Stimulated activated CD4-positive, alpha-beta T cell treated with anti-CD3 and anti-CD28 coated beads, Interleukin-1b, Interleukin-23, amount 100 ng/mL, for 48 hours (primary cell): ENCODE measurements at regions not wholly inside any gene's neighbourhood (a gene's known extent, or its start where the extent isn't known, plus 50 kb on each side); places are given as distances from the start of the nearest gene placed in this dataset.
A peak's percentile ranks its signal among the peaks of the same experiment; 100 is the strongest.

ENCODE experiments used
- DNase-seq: peaks from one replicate; pipeline ENCODE4 v3.0.0-alpha.2; 2020

DNA sequence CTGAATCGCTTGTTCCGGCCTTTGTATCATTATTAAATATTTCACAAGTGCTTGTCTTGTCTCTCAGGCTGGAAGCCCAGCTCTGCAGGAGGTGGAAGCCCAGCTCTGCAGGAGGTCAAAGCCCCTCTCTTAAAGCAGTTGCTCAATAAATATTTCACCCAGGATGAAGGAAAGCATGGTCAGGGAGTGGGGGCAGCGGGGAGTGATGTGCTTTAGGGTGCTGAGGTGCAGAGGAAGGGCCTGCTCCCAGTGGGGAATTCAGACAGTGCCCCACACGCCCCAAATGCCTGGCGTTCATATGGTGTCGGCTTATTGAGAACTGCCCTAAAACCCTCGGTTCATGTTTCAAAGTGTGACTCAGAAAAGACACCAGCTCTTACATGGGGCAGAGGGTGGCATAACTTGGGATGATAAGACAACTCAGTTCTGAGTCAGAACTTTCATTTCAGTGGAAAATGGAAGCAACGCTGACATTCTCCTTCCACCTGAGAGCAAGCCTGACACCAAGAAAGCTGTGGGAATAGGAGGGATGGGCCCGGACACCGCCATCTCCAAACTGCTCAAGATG lies 114.3 kb upstream of the DAP start:
- DNase-seq = no peak

DNA sequence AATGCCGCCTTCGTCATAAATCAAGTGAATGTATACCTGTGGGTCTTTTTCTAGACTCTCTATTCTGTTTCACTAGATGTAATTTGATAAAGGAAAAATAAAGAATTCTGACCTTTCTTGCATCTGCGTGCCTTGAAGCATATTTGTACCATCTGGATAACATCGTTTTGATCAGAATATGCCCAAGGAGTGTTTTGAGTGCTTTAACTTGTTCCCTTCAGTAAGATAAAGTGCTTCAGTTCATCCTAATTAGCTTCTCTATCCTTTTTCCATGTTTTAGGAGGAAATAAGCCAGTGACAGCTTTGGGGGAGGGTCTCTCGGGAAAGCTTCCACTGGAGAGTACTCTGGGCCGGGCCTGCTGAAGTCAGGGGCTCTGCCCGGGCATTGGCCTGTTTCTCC lies 113.5 kb upstream of the DAP start:
- DNase-seq = no peak

DNA sequence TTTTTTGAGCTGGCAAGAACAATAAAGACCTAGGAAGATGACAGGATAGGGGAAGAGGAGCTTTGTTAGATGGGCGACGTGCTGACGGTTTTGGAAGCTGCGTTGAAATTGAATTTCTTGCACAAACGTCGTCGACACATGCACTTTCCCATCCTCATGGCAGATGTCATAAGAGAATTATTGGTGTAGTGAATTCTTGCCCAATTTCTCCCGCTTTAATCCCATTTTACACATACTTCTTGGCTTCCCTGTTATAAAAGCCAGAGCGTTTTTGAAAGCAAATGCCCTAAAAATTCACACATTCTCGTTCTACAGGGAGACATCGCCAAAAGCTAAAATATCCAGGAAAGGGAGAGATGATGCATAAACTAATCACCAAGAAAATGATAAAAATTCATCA lies 109.8 kb upstream of the DAP start:
- no peak for DNase-seq

DNA sequence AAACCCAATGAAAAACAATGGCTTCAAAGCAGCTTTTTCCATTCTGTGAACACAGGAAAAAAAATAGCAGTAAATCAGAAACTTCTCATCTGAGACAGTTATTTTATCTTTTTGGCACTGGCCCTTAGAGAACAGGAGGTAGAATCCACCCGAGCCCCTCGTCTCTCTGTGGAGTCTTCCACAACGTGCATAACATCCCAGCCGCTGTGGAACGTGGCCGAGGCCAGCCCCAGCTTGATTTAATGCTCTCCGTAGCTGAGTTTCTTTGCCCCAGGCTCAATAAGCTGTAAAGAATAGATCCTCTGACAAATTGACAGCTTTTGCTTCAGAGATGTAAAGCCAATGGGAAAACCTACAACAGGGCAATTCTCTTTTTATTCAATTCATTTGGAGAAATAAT lies 107.9 kb upstream of the DAP start:
- no peak for DNase-seq

DNA sequence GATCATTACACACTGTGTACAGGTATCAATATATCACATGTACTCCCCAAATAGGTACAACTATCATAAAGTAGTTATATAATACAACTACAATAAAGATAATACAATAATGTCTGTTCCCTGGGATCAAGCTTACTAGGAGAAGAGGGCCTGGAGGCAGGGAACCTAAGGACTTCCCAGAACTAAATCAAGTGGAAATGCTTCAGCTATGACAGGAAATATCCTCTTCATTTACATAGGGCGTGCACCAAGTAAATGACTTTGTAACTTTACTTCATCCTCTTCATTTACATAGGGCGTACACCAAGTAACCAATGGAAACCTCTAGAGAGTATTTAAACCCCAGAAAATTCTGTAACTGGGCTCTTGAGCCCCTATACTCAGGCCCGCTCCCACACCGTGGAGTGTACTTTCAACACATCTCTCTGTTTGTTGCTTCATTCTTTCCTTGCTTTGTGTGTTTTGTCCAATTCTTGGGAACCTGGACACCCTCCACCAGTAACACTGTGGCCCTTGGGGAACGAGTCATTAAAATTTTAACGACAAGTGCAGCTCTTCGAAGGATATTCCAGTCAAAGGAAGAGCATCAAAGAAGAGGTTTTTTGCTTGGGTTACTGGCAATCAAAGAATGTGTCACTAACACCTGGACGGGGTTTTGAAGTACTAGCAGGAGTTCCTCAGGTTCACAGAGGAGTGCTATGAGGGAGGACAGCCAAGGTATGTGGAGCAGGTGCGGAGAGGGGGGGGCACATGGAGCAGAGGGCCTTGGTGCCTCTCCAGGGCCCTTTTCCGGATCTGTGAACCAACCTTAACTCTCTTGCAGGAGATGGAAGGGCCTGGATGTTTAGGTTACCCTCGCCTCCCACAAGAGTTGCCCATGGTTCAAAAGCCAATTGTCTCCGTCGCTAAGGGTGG lies 106.6 kb upstream of the DAP start:
- no peak for DNase-seq

DNA sequence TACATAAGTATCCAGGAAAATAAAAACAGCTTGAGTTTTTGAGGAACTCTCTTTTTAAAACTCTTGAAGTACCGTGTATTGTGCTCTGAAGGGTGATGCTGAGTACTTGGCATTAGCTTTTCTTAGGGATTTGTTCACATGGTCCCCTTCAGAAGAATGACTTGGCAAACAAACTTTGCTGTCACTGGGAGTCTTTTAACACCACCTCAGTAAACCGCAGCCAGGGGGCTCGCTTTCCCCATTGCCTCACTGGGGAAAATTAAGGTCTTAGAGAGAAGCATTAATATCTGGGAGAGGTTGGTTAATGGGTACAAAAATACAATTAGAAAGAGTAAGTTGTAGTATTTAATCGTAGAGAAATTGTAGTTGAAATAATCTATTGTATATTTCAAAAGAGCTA lies 105.9 kb upstream of the DAP start:
- DNase-seq = no peak

DNA sequence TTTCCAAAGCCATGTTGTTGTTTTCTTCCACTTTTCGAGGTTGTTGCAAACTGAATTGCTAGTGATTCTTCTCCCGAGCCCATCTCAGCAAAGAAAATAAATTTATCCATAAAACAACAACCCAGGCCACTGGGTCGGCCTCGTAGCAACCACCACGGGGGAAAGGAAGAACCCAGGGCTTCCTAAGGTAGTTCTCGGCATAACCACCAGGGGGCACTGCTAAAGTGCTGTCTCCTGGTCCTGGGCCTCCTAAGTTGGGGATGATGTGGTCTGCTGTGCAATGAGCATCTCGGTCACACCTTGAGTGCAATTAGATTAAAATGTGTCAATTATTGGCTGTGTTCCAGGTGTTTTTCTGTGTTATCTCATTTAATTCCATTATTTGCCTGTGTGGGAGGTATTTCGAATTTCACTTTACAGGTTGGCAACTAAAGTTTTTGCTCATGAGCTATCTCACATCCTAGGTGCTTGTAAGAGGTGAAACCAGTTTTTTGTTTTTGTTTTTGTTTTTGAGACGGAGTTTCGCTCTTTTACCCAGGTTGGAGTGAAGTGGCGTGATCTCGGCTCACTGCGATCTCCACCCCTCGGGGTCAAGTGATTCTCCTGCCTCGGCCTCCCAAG lies 102.8 kb upstream of the DAP start:
- peak; percentile 54 for DNase-seq

DNA sequence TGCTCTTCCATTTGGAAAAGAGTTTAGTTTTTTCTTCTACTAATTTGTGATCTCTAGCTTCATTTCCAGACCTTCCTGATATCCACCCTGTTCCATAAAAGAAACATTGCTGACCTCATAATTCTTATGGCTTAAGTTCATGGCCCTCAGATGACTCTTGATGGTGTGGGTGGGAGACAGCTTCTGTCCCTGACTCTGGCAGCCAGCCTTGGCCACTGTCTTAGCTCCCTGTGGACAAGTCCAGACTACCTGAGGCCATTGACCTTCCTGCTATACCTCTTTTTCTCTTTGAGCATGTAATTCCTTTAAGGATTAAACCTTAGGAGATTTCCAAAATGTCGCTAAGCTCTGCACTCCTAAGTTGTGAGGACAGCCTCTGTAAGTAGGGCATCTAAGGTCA lies 101.1 kb upstream of the DAP start:
- no peak for DNase-seq

DNA sequence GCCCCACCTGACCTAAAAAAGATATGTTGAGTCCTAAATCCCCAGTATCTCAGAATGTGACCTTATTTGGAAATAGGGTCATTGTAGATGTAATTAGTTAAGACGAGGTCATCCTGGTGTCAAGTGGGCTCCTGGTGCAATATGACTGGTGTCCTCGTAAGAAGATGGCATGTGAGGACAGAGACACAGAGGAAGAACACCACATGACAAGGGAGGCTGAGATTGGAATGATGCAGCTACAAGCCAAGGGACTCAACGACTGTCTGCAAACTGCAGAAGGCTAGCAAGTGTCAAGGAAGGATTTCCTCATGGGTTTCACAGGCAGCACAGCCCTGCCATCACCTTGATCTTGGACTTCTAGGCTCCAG lies 100.4 kb upstream of the DAP start:
- DNase-seq = no peak

DNA sequence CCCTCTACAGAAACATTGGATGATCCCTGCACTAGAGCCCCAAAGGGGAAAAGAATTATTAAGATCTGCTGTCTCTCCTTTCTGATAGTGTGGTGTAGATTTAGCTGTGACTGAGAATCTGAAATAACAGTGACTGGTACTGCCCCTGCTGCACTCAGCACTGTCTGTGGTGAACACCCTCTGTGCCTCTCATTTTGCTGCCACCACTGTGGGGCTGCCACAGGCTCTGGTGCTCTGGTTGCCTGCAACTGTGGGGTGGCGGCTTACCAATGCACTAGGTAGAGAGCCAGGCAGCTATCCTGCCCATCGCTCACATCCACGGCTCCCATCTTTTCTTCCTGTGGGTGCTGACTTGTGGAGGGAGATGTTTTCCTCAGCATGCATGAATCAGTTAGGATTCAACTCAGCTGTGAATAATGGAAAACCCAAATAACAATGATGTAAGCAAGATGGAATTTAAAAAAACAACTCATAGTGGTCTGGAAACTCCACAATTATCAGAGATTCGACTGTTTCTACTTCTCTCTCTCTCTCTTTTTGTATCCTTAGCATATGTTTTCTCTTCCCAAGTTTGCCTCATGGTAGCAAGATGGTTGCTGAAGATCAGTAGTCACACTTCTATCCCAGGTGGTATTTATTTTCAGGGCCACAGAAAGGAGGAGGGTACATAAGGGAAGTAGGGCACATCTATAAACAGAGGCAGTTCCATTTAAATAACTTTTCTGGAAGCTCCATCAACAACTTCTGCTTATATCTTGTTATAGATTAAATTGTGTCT lies 99.8 kb upstream of the DAP start:
- no peak for DNase-seq

DNA sequence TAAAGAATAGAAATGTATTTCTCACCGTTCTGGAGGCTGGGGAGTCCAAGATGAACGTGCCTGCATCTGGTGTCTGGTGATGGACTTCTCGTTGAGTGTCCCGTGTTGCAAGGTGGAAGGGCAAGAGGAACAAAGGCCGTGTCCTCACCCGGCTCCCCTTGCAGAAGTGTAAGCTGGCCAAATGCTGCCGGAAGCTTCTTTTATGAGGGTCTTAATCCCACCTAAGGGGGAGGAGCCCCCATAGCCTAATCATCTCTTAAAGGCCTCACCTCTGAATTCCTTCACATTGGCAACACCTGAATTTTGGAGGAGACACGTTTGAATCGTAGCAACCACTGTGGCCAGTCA lies 99.1 kb upstream of the DAP start:
- DNase-seq = no peak

DNA sequence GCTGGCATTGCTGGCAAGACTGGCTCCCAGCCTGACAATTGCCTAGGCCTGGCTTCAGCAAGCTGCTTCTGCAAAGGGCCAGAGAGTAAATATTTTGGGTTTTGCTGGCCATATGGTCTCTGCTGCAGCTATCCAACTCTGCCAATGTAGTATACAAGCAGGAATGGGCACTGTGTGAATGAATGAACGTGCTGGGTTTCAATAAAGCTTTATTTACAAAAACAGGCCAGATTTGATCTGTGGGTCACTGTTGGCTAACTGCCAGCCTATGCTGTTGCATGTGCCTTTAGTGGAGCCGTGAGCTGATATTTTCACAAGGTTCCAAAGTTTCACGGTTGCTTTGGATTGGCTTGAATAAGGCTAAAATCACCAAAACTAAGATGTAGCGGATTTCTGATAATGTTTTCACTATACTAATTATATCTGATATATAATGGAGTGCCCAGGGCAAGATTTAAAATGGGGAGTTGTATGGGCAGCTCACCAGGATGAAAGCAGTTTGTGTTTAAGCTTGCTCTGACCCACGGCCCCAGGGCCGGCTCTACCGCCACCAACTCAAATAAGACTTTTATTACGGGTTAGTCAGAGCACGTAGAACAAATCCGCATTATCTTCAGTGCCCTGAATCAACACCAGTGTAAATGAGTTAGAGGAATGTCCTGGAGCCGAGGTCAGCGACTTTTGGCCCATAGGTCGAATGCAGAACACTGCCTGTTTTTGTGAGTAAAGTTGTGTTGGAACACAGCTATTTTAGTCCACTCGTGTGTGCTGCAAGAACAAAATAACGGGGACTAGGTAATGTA lies 98.6 kb upstream of the DAP start:
- DNase-seq = no peak

DNA sequence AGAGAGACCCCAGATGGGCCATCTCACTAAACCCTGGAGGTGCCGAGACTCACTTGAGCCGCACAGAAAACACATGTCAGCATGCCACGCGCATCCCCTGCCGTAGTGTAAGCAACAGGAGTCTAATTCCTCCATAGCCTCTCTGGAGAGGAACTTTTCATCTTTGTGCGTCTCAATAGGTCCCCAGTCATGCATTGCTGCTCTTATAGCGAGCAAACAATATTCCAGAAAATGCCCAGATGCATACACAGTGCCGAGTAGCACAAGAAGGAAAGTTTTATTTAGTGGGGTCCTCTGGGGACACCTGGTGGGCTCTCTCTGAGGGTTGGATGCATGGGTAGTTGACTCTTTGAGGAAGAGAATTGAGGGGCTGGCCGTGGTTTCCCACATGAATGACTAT lies 97.9 kb upstream of the DAP start:
- no peak for DNase-seq

DNA sequence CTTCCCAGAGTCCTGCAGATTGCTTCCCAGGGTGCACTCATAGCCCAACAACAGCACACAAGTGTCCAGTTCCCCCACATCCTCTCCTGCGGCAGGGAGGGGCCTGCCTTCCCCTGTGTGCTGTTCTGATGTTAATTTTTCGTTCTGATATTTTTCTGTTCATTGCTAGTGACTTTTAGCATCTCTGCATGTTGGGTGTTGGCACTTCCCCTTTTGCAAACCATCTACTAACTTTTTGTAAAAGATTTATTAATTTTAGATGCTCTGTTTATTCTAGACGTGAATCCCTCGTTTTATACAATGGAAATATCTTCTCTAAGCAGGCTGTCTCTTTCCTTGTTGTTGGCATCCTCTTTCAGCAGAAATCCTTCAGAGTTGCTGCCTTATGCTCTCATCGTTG lies 97.3 kb upstream of the DAP start:
- no peak for DNase-seq

DNA sequence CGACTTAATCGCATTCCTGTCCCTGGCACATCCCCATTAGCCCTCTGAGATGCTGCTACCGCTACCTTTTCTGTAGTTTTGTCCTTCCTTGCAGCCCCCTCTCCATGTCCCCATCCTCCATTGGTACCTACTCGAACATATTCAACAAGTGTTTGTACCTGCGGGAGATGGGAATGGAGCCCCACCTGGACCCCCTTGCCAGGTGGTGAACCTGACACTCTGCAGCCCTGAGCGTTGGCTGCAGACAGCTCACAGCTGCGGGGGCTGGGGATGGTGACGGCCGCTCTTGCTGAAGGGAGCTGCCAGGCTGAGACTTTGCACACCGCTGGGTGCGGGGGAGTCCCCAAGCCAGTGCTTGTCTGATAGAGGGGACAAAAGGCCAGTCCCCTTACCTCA lies 96.3 kb upstream of the DAP start:
- DNase-seq = no peak

DNA sequence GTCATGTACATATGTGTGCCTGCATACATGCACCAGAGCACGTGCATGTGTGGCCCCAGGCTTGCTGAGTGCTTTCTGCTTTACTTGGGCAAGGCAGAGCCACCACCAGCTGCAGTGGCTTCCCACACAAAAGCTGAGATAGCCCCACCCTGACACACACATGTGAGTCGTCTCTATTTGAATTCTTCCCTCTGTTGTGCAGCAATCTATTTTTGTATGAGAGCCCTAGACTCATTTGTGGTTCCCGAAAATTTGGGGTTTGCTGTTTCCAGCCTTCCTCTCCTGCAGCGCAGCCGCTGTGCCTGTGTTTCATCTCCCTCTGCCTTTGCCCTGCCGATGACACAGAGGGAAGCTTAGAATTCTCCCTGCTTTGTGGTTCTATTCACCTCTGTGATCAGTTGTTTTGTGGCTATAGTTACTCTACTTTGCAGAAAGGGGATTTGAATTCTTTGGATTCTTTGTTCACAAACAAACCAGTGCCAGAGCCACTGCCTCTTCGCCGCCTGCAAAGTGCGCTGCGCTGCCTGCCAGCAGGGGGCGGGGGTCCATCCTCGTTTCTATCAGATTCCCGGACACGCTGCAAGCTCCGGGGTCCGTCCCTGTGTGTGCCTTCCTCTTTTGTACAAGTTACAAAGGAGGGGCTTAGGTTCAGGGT lies 95.8 kb upstream of the DAP start:
- peak; percentile 9 for DNase-seq

DNA sequence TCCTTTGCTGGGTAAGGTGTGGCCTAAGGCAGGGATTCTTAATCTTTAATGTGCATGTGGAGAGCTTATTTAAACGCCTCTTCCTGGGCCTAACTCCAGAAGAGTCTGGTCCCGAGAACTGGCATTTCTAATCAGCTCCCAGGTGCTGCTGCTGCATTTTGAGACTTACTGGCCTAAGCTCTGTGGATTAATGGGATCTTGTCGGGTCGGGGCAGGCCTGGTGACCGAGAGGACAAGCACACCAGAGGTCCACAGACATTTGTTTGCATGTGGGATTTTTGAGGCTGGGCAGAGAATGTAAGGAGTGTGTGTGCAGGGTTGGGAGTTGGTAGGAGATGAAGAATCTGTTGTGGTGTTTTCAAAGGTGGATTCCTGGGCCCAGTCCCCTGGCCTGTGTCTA lies 95.0 kb upstream of the DAP start:
- no peak for DNase-seq

DNA sequence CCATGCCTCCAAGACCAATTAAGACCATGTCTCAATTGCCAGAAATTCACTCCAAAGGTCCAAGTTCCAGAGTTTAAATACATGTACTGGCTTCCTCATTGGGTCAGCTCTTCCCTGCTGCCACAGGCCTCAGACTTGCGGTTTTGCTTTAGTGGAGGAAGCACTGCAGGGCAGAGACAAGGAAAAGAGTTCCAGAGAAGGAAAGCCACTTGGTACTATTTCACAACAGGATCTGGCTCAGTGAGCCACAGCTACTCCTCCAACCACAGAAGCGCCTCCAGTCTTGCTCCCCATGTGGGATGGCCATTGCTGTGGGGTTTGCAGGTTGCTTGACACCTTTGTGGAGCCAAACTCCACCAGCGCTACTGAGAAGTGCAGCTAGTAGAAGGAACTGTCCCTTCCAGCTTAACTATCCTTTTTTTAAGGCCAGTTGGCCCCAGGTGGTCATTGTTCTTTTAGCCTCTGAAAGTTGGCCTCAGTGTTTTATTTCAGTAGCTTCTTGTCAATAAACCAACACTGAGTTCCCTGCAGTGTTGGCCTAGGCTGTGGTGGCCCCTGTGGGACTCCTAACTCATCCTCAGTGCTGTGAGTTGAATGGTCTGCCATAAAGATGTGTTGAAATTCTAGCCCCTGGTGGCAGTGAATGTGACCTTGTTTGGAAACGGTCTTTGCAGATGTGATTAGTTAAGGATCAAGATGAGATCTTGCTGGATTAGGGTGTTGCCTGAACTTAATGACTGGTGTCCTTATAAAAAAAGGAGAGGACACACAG lies 93.7 kb upstream of the DAP start:
- DNase-seq = no peak

DNA sequence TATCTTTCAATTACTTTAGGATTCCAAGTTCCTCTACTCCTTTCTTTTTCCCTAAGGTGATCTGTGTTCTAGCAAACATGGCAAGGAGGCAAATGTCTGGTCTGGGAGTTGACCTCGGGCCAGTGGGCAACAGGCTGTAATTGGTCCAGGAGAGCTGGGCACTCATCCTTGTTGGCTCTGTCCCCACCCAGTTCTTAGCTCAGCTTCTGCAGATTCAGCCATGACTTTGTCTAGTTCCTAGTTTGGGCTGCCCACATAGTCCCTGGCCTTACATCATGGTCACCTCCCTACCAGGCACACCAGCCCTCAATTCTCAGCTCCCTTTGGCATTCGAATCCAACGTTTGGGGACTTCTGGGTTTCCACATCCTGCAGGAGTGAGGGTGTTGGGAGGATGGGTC lies 92.1 kb upstream of the DAP start:
- no peak for DNase-seq

DNA sequence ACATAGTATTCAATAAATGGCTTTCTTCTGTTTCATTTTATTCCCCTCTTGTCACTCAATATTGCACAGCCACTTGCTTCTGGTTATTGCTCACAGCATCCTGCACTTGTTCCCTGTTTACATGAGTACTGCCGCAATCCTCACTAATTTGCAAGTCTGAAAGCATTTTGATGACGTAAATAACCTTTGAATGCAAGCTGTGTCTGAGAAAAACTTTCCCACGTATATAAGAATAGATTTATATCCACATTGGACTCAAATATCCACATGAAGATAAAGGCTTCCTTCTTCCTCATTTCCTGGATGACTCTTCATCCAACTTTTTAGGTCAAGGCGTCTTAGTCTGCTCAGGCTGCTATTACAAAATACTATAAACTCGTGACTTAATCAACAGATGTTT lies 88.2 kb upstream of the DAP start:
- DNase-seq = no peak

DNA sequence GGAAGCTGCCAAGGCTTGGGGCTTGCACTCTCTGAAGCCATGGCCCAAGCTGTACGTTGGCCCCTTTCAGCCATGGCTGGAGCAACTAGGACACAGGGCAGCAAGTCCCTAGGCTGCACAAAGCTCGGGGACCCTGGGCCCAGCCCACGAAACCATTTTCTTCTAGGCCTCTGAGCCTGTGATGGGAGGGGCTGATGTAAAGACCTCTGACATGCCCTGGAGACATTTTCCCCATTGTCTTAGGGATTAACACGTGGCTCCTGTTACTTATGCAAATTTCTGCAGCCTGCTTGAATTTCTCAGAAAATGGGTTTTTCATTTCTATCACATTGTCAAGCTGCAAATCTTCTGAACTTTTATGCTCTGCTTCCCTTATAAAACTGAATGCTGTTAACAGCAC lies 83.0 kb upstream of the DAP start:
- no peak for DNase-seq

DNA sequence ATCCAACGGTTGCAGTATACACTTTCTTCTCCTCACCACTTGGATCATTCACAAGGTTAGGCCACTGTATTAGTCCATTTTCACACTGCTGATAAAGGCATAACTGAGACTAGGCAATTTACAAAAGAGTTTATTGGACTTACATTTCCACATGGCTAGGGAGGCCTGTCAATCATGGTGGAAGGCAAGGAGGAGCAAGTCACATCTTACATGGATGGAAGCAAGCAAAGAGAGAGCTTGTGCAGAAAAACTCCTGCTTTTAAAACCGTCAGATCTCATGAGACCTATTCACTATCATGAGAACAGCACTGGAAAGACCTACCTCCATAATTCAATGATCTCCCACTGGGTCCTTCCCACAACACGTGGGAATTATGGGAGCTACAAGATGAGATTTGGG lies 81.8 kb upstream of the DAP start:
- DNase-seq = no peak
